RWPE1 (cell line): ENCODE measurements at regions not wholly inside any gene's neighbourhood (a gene's known extent, or its start where the extent isn't known, plus 50 kb on each side); places are given as distances from the start of the nearest gene placed in this dataset.

Experiments used
- CTCF ChIA-PET: fragments of 350-600 bp; sonication (Branson Sonifier 250); formaldehyde crosslinking; extraction: SDS; loops from one replicate; lab custom pipeline; 2021; lab: Yijun Ruan, JAX
- POLR2A ChIA-PET: fragments of 400-600 bp; formaldehyde crosslinking; extraction: SDS; loops from one replicate; lab custom pipeline; 2020; ENCODE audit warnings: antibody characterized with exemption; ENCODE audit not compliant: low non-redundant PET; lab: Yijun Ruan, JAX
- DNase-seq: peaks from one replicate; pipeline ENCODE4 v3.0.0; 2012; ENCODE audit warnings: low spot score
- H3K27ac ChIP-seq: fragments of 450-650 bp; 2 replicates; pipeline ENCODE4 v1.5.1; 2017
- TF ChIP-seq, protein P1 (sequence below): fragments of 450-650 bp; conservative IDR thresholded peaks from 2 replicates; pipeline ENCODE4 v1.5.1; 2017; ENCODE audit warnings: low read depth, mild to moderate bottlenecking

DNA sequence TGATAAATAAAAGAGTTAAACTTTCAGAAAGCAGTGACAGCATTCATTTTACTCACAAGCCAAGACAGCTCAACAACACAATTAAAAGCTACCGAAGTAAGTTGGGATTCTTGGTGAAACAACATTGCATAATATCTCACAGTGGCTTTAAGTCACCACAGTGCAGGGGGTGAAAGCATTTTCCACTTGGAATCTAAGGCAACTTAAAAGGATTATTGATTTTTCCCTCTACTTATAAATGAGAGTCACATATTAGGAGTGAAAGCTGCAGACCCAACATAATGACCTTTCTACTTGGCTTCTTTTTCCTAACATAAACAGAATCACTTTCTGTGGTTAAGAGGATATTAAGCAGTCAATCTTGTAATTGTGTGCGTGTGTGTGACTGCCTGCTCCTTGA lies 536.6 kb upstream of the CXADR start:
- TF ChIP-seq, protein P1, sequence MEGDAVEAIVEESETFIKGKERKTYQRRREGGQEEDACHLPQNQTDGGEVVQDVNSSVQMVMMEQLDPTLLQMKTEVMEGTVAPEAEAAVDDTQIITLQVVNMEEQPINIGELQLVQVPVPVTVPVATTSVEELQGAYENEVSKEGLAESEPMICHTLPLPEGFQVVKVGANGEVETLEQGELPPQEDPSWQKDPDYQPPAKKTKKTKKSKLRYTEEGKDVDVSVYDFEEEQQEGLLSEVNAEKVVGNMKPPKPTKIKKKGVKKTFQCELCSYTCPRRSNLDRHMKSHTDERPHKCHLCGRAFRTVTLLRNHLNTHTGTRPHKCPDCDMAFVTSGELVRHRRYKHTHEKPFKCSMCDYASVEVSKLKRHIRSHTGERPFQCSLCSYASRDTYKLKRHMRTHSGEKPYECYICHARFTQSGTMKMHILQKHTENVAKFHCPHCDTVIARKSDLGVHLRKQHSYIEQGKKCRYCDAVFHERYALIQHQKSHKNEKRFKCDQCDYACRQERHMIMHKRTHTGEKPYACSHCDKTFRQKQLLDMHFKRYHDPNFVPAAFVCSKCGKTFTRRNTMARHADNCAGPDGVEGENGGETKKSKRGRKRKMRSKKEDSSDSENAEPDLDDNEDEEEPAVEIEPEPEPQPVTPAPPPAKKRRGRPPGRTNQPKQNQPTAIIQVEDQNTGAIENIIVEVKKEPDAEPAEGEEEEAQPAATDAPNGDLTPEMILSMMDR, result no peak
- CTCF ChIA-PET, result no interaction called here
- POLR2A ChIA-PET, result no interaction called here
- no peak overlapping the region for H3K27ac ChIP-seq
- no peak for DNase-seq

DNA sequence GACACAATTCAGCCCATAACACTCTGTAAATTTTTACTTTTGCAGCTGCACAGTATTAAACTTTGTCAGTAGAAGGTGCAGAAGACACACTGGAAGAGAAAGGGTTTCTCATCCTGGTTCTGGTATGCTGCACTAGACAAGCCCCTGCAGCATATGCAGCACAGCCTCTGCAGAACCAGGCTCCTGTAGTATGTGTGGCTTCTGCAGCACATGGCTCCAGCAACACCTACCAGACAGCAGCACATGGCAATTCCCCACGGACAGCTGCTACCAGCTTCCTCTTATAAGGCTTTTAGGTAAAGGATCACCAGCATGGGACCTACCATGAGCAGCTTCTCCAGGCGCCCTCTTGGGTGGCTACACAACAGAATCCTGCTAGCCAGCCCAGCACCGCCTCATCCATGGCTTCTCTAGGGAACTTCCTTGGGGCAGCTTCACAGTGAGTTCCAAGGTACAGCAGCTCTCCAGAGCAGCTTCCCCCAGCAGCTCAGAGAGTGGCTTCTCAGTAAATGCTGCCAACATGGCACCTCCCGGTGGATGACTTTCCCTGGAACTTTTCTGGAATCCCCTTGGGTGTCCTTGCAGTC lies 534.4 kb upstream of the CXADR start:
- ChIA-PET POLR2A (no interaction called here), CTCF (no interaction called here)
- H3K27ac ChIP-seq, result no peak overlapping the region
- TF ChIP-seq, protein P1, result no peak
- DNase-seq, result no peak

DNA sequence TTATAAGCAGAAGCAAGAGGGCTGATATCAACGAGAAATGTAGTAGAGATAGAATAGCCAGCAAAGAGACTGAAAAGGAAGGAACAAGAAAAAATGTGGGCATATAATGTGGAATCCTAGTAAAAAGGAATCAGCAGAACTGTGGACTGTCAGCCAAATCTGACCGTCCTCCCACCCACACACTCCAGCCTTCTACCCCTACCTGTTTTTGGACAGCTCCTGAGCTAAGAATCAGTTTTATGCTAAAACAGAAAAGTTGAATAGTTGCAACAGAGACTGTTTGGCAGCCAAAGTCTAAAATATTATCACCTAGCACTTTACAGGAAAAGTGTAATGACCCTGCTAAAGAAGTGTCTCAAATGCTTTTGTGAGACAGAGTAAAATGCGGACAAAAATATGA lies 533.3 kb upstream of the CXADR start:
- ChIA-PET CTCF (no interaction called here), POLR2A (no interaction called here)
- DNase-seq, result no peak
- no peak overlapping the region for H3K27ac ChIP-seq
- TF ChIP-seq, protein P1, result no peak

DNA sequence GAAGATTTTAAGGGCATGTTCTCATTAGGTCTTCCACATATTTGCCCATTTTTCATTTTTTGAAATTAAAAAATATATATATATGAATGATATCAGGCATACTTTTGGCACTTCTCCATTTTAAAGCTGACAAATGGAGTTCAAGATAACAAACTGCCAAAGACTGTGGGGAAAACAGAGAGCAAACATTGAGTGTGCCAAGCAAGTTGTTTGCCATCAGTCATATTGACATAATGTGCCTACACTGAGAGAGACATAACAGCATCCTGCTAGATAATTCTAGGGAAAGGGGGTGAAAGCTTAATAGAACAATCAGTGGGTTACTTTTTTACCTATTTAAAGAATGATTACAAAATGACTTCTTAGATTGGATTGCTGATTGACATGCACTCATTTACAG lies 529.4 kb upstream of the CXADR start:
- H3K27ac ChIP-seq, result no peak overlapping the region
- TF ChIP-seq, protein P1, result no peak
- CTCF ChIA-PET, result no interaction called here
- DNase-seq, result no peak
- POLR2A ChIA-PET, result no interaction called here

DNA sequence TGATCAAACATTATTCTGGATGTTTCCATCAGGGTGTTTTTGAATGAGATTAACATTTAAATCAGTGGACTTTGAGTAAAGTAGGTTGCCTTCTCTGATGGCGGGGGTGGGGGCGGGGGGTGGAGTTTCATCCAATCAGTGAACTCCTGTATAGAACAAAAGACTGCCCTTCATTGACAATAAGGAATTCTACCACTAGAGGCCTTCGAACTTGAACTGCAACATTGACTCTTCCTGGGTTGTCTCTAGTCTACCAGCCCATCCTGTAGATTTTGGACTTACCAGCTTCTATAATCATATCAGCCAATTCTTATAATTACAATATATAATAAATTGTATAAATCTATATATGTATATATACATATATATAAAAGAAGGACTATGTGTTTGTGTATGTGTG lies 520.4 kb upstream of the CXADR start:
- TF ChIP-seq, protein P1, result no peak
- CTCF ChIA-PET, result interaction anchor here (0.6 kb wide), 1 partner anchor 628 kb away, joined by 5 read pairs; no protein-coding TSS in a partner anchor
- no peak overlapping the region for H3K27ac ChIP-seq
- POLR2A ChIA-PET, result no interaction called here
- no peak for DNase-seq

DNA sequence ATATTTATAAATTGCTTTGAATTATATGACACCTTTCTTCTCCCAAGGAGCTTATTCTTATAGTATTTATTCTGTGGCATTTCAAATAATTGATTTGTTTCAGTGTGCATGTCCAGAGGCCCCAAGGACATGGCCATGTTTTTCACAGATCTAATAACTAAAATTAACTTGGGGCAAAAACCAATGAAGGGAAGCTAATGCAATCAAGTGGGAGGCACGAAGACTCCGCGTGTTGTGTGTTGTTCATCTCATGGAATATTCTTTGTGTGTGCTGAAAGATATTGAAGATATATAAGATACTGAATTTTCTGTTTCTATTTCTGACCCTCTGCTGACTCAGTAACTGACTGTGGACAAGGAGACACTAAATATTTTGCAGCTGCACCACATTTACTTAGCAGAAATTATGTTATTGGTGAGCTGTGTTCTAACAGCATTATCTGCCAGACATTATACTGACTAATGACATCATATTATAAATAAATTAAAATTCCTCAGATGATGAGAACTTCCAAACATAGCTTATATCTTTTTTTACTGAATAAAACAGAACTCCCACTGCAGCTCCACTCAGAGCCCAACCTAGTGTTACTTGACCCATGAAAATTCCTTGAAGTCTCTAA lies 519.3 kb upstream of the CXADR start:
- ChIA-PET POLR2A (no interaction called here), CTCF (interaction anchor here (0.6 kb wide), 1 partner anchor 52 kb away, joined by 4 read pairs; no protein-coding TSS in a partner anchor)
- no peak overlapping the region for H3K27ac ChIP-seq
- DNase-seq, result no peak
- TF ChIP-seq, protein P1, result no peak
